GM23248 (cell line): ENCODE measurements at regions not wholly inside any gene's neighbourhood (a gene's known extent, or its start where the extent isn't known, plus 50 kb on each side); places are given as distances from the start of the nearest gene placed in this dataset.

Experiments
- EZH2 ChIP-seq: fragments of 200-600 bp; sonication (generic); IDR thresholded peaks from 2 replicates; pipeline ENCODE4 v1.6.1; 2018; ENCODE audit warnings: antibody characterized with exemption, mild to moderate bottlenecking; ENCODE audit not compliant: insufficient read depth, poor library complexity, severe bottlenecking
- EZH2phosphoT487 ChIP-seq: fragments of 200-600 bp; sonication (generic); IDR thresholded peaks from 2 replicates; pipeline ENCODE4 v1.6.1; 2018; ENCODE audit warnings: antibody characterized with exemption, moderate library complexity, mild to moderate bottlenecking, low read depth; ENCODE audit not compliant: insufficient read depth

DNA sequence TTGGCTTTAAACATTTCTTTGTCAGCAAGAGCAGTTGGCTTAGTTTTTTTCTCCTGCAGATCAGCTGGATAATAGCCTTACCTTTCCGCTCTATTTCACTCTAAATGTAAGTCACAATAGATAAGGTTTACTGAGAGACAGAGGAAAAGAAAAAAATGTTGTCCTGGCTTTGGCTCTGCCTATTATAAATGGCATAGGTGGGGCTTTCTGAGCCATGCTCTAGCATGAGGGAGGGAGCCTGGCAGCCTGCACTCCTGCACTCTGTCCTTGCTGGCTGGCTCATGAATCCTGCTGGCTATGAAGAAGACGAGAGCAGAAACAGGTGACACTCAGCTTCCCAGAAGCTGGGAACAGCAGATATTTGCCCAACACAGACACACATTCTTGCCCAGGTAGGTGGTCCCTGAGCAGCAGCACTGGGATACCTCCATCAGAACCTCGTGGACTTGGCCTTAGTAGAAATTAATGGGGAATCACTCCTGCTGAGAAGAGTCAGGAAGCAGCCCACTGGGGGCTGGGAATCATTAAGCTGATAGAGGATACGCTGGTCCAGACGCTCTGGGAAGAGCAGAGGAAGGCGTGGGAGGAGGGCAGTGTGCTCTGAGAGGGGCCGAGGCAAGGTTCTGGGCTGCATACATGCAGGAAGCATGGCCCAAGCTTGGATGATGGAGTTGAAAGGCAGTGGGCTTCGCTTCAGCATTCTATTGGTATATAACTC lies 514.4 kb upstream of the HS6ST1 start:
- TF ChIP-seq EZH2 = no peak
- no peak for TF ChIP-seq EZH2phosphoT487
